SK-N-SH (cell line): ENCODE measurements at regions not wholly inside any gene's neighbourhood (a gene's known extent, or its start where the extent isn't known, plus 50 kb on each side); places are given as distances from the start of the nearest gene placed in this dataset.
"Not testable (repeated sequence)": the region's sequence is repeated elsewhere in the genome, so short reads cannot be mapped to it uniquely, and the experiment has no call there.

Experiments used
- CTCF ChIP-seq: fragments of 200-600 bp; sonication (generic); IDR thresholded peaks from 2 replicates; pipeline ENCODE4 v1.6.1; 2017; ENCODE audit warnings: antibody characterized with exemption, mild to moderate bottlenecking, moderate library complexity
- FOXM1 ChIP-seq: IDR thresholded peaks from 2 replicates; pipeline ENCODE4 v1.4.0; 2012; ENCODE audit warnings: low read depth, mild to moderate bottlenecking
- MAX ChIP-seq: IDR thresholded peaks from 2 replicates; pipeline ENCODE4 v1.4.0; 2012; ENCODE audit warnings: low read depth

- not testable (repeated sequence) for TF ChIP-seq MAX, CTCF, FOXM1
Measured at GRCh38 chr1:206366131-206366530, 104.1 kb upstream of the IKBKE start.
